ENCODE measurements at regions not wholly inside any gene's neighbourhood (a gene's known extent, or its start where the extent isn't known, plus 50 kb on each side); places are given as distances from the start of the nearest gene placed in this dataset.
"Not testable (repeated sequence)": the region's sequence is repeated elsewhere in the genome, so short reads cannot be mapped to it uniquely, and the experiment has no call there.

DNA sequence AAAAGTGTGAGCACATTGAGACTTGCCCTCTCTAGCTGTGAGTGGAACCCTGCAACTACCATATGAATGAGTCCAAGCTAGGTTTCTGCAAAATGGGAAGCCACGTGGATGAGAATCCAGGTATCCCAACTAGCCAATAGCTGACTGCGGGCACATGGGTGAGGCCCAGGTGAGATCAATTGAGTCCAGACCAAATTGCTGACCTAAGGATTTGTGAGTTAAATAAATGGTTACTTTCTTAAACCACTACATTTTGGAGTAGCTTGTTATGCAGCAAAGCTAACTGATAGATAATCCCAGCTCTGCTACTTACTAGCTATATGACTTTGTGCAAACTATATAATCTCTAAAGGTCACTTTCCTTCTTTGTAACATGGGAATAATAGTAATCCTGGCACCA lies 150.3 kb upstream of the LCORL start:
- DNase-seq = no peak

DNA sequence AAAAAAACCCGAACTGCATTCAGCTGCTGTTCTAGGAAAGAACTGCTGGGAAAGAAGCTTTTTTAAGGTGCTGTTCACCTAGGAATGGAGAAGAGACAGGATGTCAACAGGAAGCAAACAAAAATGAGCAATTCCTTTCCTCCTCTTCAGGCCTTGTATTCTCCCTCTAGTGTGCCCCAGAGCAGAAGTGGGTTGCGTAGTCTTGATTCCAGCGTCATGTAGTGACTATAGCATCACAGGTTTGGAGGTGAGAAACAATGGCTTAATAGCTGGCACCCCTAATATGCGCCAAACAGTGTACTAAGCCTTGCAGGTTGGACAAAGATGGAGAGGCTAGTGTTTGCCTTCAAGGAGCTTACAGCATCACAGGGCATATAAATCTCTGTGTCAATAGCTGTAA lies 146.3 kb upstream of the LCORL start:
- no peak for DNase-seq

DNA sequence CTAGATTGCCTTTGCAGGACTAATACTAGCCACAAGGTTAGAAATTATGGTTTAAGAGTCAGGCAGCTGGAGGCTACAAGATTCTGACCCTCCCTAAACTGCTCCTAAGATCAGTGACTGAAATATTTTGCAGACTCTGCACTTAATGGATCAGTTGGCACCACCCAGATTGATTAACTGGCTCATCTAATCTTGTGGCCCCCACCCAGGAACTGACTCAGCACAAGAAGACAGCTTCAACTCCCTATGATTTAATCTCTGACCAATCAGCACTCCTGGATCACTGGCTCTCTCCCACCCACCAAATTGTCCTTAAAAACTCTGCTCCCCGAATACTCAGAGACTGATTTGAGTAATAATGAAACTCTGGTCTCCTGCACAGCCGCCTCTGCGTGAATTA lies 145.4 kb upstream of the LCORL start:
- no peak for DNase-seq

DNA sequence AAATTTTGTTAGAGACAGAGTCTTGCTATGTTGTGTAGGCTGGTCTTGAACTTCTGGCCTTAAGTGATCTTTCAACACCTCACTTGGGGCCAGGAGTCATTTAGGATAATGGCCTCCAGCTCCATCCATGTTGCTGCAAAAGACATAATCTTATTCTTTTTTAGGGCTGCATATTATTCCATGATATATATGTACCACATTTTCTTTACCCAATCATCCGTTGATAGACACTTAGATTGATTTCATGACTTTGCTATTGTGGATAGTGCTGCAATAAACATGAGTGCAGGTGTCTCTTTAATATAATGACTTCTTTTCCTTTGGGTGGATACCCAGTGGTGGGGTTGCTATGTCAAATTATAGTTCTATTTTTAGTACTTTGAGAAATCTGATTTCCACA lies 140.9 kb upstream of the LCORL start:
- DNase-seq = no peak

DNA sequence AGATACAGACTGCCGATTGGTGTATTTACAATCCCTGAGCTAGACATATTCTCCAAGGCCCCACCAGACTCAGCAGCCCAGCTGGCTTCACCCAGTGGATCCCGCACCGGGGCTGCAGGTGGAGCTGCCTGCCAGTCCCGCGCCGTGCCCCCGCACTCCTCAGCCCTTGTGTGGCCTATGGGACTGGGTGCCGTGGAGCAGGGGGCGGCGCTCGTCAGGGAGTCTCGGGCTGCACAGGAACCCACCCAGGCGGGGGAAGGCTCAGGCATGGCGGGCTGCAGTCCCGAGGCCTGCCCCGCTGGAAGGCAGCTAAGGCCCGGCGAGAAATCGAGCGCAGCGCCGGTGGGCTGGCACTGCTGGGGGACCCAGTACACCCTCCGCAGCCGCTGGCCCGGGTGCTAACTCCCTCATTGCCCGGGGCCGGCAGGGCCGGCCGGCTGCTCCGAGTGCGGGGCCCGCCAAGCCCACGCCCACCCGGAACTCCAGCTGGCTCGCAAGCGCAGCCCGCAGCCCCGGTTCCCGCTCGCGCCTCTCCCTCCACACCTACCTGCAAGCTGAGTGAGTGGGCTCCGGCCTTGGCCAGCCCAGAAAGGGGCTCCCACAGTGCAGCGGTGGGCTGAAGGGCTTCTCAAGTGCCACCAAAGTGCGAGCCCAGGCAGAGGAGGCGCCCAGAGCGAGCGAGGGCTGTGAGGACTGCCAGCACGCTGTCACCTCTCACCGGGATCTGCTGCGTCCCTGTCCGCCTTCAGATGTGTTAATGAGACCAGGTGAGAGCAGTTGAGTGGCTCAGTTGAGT lies 137.8 kb upstream of the LCORL start:
- DNase-seq = not testable (repeated sequence)

DNA sequence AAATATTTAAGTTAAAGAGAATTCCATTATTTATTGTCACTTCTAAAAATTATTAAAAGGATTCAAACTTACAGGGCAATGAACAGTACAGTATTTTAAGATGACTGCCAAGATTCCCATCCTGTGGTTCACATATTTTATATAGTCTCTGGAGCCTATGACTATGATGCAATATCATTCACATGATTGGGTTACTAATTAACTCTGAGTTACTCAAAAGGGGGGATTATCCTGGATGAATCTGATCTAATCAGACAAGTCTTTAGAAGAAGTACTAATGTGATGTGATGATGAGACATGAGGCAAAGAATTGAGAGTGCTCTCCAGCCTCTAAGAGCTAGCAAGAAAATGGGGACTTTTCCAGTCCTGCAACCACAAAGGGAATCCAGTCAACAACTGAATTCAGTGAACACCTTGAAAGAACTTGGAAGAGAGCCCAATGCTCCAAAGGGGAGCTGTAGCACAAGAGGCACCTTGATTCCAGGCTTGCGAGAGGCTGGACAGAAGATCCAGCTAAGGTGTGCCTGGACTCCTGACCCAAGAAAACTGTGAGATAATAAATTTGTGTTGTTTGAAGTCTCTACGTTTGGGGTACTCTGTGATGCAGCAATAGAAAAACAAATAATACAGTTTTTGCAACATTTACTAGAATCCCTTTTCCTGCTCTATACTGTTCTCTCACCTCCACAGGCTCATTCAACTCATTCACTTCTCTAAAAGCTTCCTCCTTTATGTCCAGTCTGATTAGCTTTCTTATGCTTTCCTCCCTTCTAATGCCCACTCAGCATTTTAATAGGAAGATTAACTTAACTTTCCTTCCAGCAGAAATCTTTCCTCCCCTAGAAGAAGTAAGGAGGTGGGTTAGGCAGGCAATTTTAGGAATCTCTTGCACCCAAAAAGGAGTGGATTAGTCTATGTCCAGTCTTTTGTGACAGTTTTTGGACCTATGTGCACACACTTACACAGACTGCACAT lies 133.8 kb upstream of the LCORL start:
- DNase-seq = no peak

DNA sequence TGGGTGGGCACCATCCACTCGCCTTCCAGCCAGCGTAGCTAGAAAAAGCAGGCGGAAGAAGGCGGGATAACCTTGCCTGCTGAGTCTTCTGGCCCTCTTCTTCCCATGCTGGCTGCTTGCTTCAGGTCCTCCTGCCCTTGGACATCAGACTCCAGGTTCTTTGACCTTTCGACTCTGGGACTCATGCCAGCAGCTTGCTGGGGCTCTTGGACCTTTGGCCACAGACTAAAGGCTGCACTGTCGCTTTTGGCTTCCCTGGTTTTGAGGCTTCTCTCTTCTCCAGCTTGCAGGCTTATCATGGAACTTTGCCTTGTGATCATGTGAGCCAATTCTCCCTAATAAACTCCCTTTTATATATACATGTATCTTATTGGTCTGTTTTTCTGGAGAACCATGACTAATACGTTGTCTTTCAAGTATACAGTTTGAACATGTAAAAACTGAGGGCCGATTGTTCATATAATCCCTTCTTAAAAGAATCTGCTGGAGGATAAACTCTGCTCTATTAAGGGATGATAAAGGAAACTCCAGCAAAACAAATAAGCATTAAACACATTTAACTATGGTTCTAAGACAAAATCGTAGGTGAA lies 116.6 kb upstream of the LCORL start:
- no peak for DNase-seq

DNA sequence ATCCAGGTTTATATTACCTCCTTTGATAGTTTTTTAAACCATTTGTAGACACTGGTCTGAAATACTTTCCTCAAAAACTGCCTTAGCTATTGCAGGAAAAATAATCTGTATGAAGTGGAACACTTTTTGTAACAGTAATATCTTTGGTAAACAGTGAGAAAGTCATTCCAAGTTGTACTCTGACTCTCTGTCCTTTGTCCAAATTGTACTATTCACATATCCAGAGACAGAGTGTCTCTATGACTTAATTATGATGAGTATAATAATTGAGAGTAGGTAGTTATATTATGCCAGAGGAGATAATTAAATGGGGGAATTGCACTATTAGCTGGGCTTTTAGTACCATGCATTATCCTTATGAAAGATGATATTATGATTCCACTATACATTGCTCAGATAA lies 112.6 kb upstream of the LCORL start:
- DNase-seq = no peak

DNA sequence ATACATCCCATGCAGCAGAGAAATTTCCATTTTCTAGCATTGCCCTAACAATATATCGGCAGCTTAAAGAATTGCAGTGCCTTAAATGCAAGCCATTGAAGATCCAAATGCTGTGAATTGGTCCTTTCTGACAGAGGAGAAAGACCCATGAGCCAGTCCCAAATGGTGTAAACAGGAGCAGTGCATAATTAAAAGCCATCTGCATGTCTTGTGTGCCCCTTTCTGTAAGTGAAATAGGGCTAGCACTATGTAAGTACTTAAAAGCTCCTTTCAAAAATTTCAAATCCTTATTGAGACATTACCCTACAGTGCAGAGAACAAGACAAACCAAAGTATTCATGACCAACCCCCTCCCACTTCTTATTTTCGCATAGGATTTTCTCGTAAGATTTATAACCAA lies 108.7 kb upstream of the LCORL start:
- DNase-seq = no peak

DNA sequence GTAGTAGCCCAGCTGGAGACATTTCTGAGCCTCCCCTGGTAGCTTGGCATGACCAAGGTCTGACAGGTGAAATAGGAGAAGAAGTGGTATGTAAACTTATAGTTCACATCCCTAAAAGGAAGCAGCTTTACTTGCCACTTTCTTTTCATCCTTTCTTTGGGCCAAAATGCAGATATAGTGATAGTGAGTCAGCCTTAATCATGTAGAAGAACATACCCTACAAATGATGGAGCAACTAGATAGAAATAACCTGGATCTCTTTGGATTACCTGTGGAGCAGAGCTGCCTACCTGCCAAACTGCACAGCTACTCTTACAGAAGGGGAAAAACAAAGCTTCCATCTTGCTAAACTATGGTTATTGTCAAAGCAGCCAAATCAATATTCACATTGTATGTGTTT lies 106.7 kb upstream of the LCORL start:
- DNase-seq = no peak

DNA sequence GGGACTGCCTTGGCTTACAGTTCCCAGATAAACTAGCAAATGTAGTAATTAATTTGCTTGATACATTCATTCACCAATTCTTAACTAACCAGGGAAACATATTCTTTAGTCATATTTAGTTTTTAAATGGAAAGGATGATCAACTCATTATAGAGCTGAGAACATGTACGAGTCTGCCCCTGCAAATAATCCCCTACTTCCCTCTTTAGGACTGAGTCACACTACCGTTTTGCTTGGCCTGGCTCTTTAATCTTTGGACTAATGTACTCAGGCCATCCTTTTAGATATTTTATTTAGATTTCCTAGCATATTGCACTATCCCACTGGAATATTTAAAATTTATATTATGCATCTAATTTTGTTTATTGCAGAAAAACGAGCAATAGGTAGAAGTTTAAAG lies 105.5 kb upstream of the LCORL start:
- no peak for DNase-seq

DNA sequence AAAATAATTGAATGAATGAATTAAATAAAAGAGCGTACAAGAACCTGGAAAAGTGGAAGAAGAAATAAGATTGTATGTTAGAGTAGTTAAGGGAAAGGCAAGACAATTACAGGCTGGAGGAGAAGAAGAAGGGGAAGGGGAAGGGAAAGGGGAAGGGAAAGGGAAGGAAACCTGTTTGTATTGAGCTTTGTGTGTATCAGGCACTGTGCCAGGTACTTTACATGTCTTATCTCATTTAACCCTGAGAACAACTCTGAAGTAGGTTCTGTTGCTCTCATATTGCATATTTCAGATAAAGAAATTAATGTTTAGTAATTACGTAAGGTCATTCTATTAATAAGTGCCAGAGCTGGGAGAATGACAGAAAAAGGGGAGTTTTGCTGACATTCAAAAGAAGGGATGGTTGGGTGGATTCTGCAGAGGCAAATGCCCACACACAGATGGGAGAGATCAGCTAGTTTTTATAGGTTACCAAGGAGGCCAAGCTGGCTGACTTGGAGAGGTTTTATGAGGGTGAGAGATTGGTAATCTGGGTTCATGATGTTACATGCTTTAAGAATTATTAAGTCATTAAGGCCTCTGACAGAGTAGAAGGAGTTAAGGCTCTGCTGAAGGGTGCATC lies 92.3 kb upstream of the LCORL start:
- DNase-seq = no peak

DNA sequence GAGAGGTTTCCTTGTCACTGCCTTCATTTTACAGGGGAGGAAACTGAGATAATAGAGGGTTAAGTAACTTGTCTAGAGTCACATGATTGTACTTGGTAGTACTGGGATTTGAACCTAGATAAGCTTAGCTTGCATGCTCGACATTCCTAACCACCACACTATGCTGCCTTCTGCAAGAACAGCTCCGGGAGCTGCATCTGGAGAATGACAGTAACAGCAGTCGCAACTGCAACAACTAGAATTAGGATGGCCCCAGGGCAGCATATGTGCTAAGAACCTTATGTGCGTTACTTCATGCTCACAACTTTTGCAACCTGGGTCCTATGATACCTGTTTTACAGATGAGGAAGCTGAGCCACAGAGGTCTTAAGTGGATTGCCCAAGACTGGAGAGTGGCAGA lies 89.5 kb upstream of the LCORL start:
- DNase-seq = no peak

DNA sequence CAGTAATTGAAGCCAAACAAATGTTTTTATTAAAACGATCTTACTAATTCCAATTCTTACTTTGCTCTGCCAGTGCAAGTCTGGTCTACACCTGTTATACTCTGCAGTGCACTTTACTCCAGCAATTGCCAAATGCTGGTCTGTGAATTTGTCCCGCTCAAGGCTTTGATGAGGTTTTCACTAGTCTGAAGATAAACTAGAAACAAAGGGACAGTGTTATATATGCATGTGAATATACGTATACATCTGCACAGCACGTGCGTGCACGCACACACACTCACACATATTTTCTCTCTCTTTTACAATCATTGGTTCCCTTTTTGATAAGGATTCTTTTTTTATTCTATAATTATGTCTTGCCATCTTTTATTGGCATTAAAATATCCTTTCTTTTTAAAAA lies 88.5 kb upstream of the LCORL start:
- DNase-seq = no peak

DNA sequence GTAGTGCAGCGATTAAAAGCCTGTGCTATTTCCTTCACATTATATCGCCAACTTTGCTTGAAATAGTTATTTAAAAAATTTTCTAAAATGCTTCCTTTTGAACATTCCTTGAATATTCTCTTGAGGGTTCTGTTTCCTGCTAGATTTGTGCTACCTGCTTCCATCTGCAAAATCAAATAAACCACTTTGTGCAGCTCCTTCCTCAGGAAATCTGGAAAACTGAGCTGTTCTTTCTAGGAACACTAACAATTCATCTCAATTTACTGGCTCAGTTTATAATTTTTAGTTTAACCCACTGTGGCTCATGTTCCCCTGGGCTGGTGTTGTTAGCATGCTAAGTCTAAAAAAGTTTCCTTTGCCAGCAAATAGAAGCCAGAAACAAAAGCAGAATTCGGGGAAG lies 88.1 kb upstream of the LCORL start:
- DNase-seq = no peak

DNA sequence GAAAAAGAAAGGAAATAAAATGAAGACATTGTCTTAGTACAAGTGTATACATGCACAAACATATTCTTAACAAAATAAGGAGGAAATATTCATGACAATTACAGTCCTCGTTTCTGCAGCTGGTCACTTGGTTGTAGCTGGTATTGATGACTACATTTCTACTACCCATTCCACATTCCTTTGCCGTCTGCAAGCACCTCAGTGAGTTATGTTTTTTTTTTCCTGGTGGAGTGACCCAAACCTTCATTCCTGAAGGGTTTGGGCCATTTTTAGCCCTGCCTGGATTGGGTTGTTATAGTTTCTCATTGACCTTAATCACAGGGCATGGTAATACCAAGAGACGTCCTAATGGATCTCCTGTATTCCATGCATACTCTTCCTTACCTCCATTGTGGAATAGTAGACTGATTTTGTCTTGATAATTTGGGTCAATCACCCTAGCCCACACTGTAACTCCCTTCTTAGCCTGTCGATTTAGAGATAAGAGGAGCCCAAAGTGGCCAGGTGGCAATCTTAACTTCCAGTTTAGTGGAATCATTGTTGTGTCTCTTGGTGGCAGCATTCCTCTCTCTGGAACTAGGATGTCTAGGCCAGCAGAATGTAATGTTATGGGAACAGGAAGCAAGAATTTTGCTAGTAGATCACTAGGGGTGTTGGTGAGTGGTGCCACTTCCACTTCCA lies 86.4 kb upstream of the LCORL start:
- not testable (repeated sequence) for DNase-seq

DNA sequence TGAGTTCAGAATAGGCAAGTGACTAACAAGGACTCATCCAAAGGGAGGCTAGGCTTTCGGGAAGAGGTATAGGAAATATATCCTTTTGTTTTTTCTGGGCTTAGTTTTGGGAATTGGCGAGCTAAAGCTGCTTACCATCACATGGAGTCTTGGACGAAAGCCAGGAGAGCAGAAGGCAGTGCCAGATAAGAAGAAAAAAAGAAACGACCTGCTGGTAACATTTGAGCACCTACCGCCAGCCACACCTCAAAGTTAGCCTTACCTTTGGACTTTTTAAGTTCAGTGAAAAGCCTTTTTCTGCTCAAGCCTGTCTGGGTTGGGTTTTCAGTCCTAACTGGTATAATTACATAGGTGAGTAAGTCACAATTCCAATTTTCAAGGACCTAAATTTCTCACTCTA lies 85.1 kb upstream of the LCORL start:
- DNase-seq = no peak

DNA sequence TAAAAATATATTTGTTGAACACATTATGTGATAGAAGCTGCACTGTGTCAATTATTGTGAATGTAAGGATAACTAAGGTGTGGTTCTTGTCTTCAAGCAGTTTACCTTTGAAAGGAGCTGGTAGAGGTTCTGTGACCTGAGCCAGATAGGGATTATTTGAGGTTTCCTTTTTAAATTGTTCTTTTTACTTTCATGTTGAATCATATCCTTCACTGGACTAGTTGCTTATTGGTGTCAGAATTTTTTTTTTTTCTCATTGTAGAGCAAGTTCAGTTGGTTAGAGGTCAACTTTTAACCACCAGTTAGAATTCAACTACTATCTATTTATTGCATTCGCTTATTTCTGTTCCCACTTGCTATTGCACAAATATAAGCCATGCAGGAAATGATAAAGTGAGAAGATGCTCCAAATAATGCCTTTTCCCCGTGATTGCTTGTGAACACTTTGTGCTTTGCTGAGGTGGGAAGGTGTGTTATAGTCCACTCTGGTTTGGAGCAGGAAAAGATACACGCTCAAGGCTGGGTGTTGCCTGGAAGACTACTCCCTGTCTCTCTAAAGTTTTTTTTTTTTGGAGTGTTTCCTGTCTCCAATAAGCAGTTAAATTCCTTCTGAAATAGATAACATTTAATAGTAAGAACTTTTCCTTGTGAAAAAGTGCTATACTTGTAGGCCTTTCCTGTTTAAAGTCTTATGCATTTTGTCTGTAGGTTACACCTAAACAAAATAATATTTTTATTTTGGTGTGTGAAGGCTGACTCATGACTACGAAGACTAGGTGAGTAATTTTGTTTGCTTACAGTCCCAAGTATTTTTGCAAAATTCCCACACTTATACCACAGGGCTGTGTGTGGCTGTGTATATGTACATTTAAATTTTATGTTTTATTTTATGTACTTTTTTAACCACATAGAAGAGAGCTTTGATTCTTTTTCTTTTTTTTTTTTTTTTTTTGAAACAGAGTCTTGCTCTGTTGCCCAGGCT lies 83.8 kb upstream of the LCORL start:
- DNase-seq = no peak

DNA sequence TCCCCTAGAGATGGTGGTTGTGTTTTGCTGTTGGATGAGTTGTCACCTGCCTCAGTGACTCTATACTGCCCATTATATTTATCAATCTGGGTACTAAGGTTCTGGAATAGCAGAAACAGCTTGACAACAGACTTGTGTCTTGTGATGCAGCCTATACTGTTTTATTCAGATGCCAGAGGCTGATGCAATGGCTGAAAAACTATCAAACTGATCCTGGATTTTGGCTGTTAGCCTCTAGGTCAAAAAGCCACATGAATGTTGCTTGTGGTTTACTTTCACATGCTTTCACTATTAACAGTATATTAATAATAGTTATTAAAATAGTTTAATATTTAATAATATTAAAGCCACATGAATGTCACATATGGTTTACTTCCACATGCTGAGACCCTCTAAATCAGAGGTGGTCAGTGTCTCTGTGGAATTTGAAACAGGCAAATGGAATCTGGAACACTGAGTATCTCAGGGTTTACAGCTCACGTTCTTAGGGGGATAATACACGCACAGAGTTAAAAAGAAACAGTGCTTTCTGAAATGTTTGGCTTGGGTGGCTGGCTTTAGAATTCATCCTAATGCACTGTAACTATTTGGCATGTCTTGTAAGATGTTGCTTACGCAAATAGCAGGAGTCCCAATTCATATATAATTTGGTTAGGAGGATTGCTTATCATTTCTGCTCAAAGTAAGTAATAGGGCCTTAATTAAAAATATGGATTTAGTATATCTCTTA lies 82.5 kb upstream of the LCORL start:
- no peak for DNase-seq

DNA sequence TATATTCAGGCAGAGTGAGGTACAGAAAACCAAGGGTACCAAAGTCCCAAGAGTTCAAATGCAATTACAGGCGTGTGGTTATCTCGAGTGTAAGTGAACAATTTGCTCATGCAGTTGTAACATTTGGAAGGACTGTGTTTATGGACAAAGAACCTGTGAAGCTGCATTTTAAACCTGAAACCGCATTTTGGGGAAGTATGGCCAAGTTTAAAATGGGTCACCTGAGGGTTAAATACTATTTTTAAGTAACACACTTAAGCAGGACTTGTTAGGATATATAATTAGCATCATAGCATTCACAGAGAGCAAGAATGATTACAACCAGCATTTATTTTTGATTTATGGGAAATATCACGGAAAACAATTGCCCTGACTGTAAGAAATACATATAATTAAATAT lies 79.1 kb upstream of the LCORL start:
- DNase-seq = no peak

DNA sequence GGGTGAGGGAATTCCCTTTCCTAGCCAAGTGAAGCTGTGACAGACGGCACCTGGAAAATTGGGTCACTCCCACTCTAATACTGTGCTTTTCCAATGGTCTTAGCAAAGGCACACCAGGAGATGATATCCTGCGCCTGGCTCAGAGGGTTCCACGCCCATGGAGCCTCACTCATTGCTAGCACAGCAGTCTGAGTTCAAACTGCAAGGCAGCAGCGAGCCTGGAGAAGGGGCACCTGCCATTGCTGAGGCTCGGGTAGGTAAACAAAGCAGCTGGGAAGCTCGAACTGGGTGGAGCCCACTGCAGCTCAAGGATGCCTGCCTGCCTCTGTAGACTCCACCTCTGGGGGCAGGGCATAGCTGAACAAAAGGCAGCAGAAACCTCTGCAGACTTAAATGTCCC lies 68.9 kb upstream of the LCORL start:
- not testable (repeated sequence) for DNase-seq
